Endometrium (tissue), 2 donors: ENCODE measurements at regions not wholly inside any gene's neighbourhood (a gene's known extent, or its start where the extent isn't known, plus 50 kb on each side); places are given as distances from the start of the nearest gene placed in this dataset.
A peak's percentile ranks its signal among the peaks of the same experiment; 100 is the strongest.
"Not testable (repeated sequence)": the region's sequence is repeated elsewhere in the genome, so short reads cannot be mapped to it uniquely, and the experiment has no call there.

Source experiments
- FAIRE-seq: peaks from 2 replicates; lab custom pipeline; 2012; peaks lifted over from hg19 to GRCh38; lab: Jason Lieb, UNC
- donor health status: control.
- donor health status: control.

GRCh38 chr21:32823296-32823695 lies 51.7 kb upstream of the PAXBP1 start:
- not testable (repeated sequence) for FAIRE-seq

GRCh38 chr21:32824950-32825349 lies 53.4 kb upstream of the PAXBP1 start:
- FAIRE-seq = no peak

GRCh38 chr21:32826329-32827167 lies 55.0 kb upstream of the PAXBP1 start:
- no peak for FAIRE-seq

GRCh38 chr21:32828908-32829307 lies 57.4 kb upstream of the PAXBP1 start:
- no peak for FAIRE-seq

GRCh38 chr21:32829504-32829903 lies 57.9 kb upstream of the PAXBP1 start:
- no peak for FAIRE-seq

GRCh38 chr21:32831779-32832178 lies 60.2 kb upstream of the PAXBP1 start:
- not testable (repeated sequence) for FAIRE-seq

- FAIRE-seq = no peak
These were observed 62.8 kb upstream of the PAXBP1 start for GRCh38 chr21:32834211-32834915.

GRCh38 chr21:32834916-32835235 lies 63.3 kb upstream of the PAXBP1 start:
- FAIRE-seq = no peak

GRCh38 chr21:32842146-32842545 lies 70.6 kb upstream of the PAXBP1 start:
- no peak for FAIRE-seq

- FAIRE-seq = no peak
These were observed 72.0 kb upstream of the PAXBP1 start for GRCh38 chr21:32843561-32843960.

GRCh38 chr21:32844076-32844475 lies 72.5 kb upstream of the PAXBP1 start:
- FAIRE-seq = no peak

- no peak for FAIRE-seq
These were observed 73.3 kb upstream of the PAXBP1 start for GRCh38 chr21:32844653-32845436.

- FAIRE-seq = no peak
These were observed 87.1 kb upstream of the PAXBP1 start for GRCh38 chr21:32858628-32859027.

- FAIRE-seq = no peak
These were observed 88.8 kb upstream of the PAXBP1 start for GRCh38 chr21:32860399-32860798.

GRCh38 chr21:32861866-32862265 lies 90.3 kb upstream of the PAXBP1 start:
- FAIRE-seq = peak; percentile 90

- no peak for FAIRE-seq
These were observed 96.0 kb upstream of the PAXBP1 start for GRCh38 chr21:32867597-32867996.

GRCh38 chr21:32868631-32869454 lies 97.3 kb upstream of the PAXBP1 start:
- FAIRE-seq = no peak

- no peak for FAIRE-seq
These were observed 97.9 kb upstream of the PAXBP1 start for GRCh38 chr21:32869459-32869858.

- FAIRE-seq = no peak
These were observed 104.9 kb upstream of the PAXBP1 start for GRCh38 chr21:32876426-32876825.

- not testable (repeated sequence) for FAIRE-seq
These were observed 106.3 kb upstream of the PAXBP1 start for GRCh38 chr21:32877888-32878287.

- no peak for FAIRE-seq
These were observed 107.1 kb upstream of the PAXBP1 start for GRCh38 chr21:32878661-32879060.

- FAIRE-seq = no peak
These were observed 109.9 kb upstream of the PAXBP1 start for GRCh38 chr21:32881458-32881857.
